Activated CD4-positive, alpha-beta T cell treated with anti-CD3 and anti-CD28 coated beads, Interleukin-10, Interleukin-2, amounts not matched to agents 100 ng/mL and 50 ng/mL, durations not matched to agents 16 hours and 8 hours (primary cell): ENCODE measurements at regions not wholly inside any gene's neighbourhood (a gene's known extent, or its start where the extent isn't known, plus 50 kb on each side); places are given as distances from the start of the nearest gene placed in this dataset.

Source experiments
- DNase-seq: peaks from one replicate; pipeline ENCODE4 v3.0.0-alpha.2; 2020

- no peak for DNase-seq
Measured at GRCh38 chr10:43888586-43888985, 239.9 kb upstream of the ZNF32 start.

GRCh38 chr10:43885842-43886241 is 237.2 kb upstream of the ZNF32 start:
- no peak for DNase-seq

- DNase-seq: no peak
Measured at GRCh38 chr10:43885252-43885651, 236.6 kb upstream of the ZNF32 start.

DNA sequence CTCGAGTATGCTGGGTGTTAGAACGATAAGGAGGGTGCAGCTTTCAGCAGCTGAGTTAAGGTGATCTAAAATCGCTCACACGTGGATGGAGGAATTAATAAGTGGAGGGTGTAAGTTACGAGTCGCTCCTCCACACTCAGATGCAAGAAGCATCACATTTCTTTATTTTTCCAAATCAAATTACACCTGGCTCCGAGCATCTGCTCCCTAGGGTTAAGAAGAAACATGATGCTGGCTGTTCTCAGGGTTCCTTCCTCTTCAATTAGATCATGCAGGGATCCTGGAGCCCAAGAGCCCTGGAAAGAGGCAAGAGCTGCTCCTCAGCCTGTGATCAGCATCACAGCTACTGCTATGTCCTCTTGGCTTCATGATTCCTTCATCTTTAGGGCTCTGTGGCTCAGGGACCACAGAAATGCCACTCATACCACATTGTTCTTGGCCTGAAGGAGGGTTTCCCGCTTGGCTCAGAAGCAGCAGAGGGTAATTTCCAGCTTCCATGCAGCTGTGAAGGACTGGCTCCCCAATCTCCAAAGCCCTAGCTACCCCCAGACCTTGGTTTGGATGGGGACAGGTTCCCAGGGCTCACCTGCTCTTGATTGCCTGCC is 235.9 kb upstream of the ZNF32 start:
- no peak for DNase-seq

DNA sequence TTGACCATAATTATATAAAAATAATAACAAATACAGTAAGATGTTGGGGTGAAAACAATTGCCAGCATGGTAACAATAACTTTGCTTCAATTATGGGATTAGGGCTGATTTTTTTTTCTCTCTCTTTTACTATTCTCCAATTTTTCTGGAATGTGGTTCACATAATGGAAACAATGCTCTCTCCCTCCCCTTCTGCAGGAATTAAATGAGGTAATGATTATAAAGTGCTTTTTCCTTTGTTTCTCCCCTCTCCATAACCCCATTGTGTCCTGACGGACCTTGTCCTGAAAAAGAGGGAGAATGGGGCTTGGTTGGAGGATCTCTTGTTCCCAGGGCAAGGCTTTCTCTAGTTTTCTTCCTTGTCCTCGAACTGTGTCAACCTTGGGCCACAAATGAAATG is 234.0 kb upstream of the ZNF32 start:
- DNase-seq: no peak

DNA sequence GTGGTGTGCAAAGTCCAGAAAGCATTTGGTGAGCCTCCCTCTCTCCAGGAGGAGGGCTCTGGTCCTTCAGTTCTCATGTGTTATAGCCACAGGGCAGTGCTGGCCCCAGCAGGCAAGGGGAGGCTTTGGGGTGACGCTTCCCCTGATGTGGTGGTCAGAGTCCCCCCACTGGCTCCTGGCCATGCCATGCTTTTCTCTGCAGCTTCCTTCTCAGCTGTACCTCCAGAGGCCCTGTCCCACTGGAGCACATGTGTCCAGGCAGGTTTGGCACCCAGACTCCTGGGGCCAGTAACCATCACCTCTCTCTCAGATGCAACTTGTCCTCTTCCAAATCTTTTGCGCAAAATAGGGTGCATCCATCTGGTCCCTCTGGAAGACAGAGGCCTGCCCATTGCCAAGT is 233.0 kb upstream of the ZNF32 start:
- no peak for DNase-seq

GRCh38 chr10:43880160-43880559 is 231.5 kb upstream of the ZNF32 start:
- no peak for DNase-seq

DNA sequence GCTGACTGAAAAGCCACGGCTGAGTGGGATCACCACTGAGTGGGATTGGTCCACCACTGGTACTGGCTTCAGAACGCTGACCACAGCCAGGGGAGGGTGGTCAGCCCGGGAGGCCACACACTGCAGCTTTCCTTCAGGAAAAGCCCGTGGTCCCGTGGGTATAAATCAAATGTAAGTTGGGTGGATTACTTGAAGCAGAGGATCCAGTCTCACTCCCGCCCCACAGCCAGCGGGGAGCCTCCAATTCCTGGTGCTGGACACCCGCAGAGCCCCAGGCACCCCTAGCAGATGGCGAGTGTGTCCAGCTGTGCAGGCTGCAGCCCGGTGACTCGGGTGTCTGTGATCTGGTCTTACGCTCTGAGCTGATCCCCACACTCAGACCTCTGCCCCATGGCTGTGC is 231.1 kb upstream of the ZNF32 start:
- DNase-seq: no peak

GRCh38 chr10:43879162-43879561 is 230.5 kb upstream of the ZNF32 start:
- DNase-seq: no peak

DNA sequence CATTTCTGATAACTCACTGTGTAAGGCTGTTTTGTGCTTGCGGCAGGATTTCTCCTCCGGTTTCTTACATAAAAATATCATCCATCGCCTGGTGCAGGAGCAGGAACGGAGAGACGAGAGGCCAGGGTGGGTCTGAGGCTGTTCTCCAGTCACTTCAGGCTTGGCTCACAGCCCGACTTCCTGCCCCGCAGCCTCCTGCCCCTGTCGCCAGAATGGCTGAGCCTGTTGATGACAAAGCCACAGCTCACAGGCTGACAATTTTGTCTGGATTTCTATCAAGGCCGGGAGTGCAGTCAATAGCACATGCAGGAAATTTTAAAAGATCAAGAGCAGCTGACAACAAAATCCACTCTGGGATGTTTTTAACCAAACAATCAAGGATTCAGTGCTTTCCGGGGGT is 229.7 kb upstream of the ZNF32 start:
- no peak for DNase-seq

- no peak for DNase-seq
Measured at GRCh38 chr10:43876976-43877375, 228.3 kb upstream of the ZNF32 start.

- no peak for DNase-seq
Measured at GRCh38 chr10:43874984-43875383, 226.3 kb upstream of the ZNF32 start.

DNA sequence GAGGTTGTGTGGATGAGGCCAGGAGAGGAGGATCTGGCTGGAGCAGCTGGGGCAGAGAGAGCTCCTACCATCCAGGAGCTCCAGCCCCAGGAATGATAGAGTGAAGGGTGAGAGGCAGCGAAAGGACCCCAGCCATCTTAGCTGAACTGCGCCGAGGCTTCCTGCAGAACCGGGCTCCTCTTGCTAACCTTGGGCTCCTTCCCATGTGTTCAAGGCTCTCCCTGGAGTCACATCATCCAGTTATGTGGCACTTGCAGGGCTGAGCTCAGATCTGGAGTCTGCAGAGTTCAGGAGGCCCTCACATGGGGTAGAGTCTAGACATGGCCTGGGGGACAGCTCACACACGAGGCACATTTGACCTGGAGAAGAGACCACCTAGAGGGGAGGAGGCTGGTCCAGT is 225.0 kb upstream of the ZNF32 start:
- DNase-seq: no peak

GRCh38 chr10:43872644-43873043 is 224.0 kb upstream of the ZNF32 start:
- DNase-seq: no peak

GRCh38 chr10:43871545-43871944 is 222.9 kb upstream of the ZNF32 start:
- no peak for DNase-seq

DNA sequence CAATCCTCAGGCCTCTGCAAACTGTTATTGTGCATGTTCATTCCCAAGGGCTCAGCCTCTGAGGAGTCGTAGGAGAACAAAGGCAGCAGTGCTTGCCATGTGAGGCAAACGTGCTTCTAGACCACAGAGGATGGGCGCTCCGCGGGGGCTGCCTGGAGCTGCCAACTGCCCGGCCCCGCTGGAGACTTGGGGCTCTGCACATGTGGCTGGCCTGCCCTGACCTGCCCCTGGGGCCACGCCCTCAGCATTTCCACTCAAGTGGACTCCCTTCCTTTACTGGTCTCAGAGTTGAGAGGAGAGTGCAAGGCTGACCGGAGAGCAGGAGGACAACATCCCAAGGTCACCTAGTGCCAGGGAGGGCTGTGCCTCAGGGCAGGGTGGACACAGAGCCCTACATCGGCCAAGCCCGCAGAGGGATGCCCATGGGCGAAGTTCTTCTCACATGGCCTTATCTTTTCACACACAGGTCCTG is 222.3 kb upstream of the ZNF32 start:
- no peak for DNase-seq

DNA sequence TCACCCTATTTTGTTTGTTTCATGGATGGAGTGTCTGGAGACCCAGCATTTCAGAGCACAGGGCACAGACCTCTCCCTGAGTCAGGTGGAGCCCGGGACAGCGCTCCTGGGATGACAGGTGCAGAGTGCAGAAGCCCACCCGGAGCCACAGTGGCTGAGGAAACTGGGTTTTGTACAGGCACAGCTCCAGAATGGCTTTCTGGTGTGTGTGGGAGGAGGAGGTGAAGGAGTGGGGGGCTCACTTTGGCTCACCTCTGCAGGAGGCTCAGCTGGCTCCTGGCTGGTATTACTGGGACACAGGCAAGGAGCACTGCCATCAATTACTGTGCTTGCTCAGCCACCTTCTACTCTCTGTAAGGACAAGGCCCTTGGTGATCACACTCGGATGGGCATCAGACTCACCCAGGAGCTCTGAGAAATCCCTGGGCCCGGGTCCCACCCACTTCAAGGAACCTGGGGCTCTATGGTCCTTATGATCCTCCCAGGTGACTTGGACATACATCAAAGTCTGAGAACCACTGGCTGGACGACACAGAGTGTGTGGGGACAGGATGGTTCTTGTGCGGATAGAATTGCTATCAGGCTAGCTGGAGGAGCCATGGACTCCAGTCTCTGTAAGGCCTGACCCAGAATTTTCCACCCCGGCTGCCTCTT is 221.1 kb upstream of the ZNF32 start:
- DNase-seq: no peak

- no peak for DNase-seq
Measured at GRCh38 chr10:43868952-43869351, 220.3 kb upstream of the ZNF32 start.

- no peak for DNase-seq
Measured at GRCh38 chr10:43867667-43868565, 219.2 kb upstream of the ZNF32 start.

DNA sequence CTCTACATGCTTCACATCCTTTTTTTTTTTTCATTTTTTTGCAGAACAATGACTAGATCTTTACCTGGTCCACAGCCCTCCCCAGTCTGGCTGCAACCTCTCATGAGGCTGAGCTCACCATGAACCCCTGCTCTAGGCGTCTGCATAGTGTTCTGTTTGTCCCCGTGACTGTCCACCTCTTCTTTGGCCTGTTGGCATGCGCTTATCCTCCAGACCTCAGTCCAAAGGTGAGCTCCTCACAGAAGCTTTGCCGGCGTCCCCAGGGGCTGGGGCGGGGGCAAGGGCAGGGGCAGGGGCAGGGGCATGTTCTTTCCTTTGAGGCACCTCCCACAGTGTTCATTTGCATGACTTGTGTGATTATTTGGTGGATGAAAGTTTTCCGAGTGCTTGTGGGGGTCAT is 218.4 kb upstream of the ZNF32 start:
- DNase-seq: no peak

GRCh38 chr10:43866712-43867111 is 218.0 kb upstream of the ZNF32 start:
- DNase-seq: no peak

GRCh38 chr10:43865265-43866135 is 216.8 kb upstream of the ZNF32 start:
- DNase-seq: no peak

DNA sequence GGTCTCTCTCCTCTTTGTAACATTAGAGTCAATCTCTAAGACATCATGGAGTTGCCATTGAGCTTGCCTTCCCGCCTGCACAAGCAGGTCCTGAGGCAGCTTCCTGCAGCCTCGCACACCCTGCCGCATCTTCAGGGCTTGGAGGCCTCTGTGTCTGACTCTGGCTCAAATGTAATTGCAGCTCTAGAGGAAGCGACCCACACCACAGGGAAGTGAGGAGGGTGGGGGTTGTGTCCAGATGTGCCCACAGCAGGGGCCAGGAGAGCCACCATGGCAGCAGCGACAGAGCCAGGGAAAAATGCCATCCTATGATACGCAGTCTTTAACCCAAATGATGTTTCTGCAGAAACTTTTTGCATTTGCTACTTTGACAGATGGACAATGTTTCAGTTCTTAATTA is 216.0 kb upstream of the ZNF32 start:
- DNase-seq: no peak
